GM12865 (cell line): ENCODE measurements at regions not wholly inside any gene's neighbourhood (a gene's known extent, or its start where the extent isn't known, plus 50 kb on each side); places are given as distances from the start of the nearest gene placed in this dataset.

Experiments used
- DNase-seq: peaks from one replicate; pipeline ENCODE4 v3.0.0; 2010; ENCODE audit warnings: low read depth
- H3K4me3 ChIP-seq: 2 replicates; pipeline ENCODE4 v1.5.1; 2011; ENCODE audit warnings: mild to moderate bottlenecking, low read depth, low read length, control low read depth
- CTCF ChIP-seq: IDR thresholded peaks from 2 replicates; pipeline ENCODE4 v1.5.1; 2011; ENCODE audit warnings: low read length, control low read depth, low read depth, inconsistent platforms; ENCODE audit not compliant: insufficient read depth; ENCODE audit errors: missing control alignments

DNA sequence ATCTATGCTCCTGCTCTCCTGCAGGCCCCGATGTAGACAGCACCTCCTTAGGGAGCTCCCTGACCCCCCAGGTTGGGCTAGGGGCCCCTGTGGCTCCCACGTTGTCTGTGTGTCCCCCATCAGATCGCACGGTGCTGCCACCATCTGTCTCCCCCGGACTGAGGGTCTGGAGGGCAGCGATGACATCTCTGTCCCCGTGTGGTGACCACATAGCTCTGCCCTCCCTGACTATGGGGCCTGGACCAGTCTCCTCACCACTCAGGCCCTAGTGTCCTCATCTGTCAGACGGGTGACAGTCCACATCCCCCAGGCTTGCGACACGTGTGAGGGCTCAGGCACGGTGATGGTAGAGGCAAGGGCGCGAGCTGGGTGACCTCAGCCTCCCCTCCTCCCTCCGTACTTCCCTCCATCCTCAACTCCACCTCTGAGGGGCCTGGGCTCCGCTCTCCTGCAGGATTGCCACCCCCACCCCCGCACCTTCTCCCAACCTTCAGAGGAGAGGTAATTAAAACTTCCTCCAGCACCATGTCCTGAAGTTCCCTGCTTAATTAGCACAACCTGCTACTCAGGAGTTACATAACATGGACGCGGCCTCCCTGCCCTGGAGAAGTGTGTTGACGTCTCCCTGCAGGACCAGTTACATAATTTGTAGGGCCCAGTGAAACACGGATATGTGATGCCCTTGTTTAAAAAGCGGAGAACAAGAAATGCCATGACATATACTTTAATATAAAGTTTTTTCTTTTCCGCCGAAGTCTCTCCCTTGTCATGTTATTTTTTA is 288.2 kb downstream of the PTPRU start:
- no peak for TF ChIP-seq CTCF
- no peak overlapping the region for H3K4me3 ChIP-seq
- no peak for DNase-seq

GRCh38 chr1:29523576-29523975 is 287.3 kb downstream of the PTPRU start:
- DNase-seq, result no peak
- TF ChIP-seq CTCF, result no peak
- no peak overlapping the region for H3K4me3 ChIP-seq

DNA sequence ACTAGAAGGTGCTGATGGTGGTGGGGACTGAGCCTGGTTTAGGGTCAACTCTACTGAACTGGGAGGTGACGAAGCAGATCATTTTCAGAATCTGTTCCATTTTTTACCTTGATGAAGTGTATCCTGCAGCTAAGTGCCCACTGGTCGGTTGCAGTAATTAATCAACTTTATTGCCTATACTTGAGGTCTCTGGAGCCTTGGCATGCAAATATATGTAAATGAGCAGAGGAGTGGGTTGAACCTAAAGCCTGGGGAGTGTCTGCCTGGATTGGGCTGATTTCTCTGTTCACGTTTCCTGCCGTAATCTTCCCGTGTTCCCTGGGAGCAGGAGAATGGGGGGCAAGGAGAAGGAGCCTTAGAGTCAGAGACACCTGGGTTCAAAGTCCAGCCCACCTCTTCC is 286.8 kb downstream of the PTPRU start:
- H3K4me3 ChIP-seq, result no peak overlapping the region
- no peak for TF ChIP-seq CTCF
- DNase-seq, result no peak

DNA sequence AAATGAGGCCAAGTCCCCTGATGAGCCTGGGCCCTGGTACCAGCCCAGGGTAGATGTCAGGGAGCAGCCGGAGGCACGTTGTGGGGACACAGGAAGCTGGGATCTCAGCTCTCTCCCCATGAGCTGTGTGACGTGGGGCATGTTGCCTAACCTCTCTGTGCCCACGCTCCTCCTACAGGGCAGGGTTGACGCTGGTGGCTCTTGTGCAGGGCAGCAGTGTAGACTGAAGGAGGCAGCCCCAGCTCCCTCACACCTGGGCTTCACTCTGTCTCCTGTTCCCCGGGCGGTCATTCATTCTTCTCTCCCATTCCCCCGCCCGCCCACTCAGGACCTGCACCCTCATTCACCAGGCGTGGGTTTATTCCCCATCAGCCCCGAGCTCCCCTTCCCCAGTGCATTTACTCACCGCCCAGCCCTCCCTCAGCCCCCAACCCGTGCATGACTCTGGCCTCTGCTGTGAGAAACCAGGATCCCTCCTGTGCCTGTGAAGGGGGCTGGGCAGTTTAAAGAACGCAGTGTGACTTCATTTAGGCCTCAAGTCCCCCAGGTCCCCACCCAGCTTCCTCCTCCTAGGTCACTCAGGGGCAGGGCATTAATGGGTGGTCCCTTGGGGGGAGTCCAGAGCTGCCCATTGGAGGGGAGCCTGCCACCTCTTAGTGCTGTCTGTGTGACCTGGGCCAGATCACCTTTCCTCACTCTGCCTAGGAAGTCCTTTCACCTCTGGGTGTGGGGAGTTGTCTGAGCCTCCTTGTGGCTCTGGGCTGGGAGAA is 285.7 kb downstream of the PTPRU start:
- no peak overlapping the region for H3K4me3 ChIP-seq
- no peak for DNase-seq
- TF ChIP-seq CTCF, result no peak

- TF ChIP-seq CTCF, result no peak
Observed at GRCh38 chr1:29521438-29521715, 285.1 kb downstream of the PTPRU start.

GRCh38 chr1:29520571-29521437 is 284.5 kb downstream of the PTPRU start:
- TF ChIP-seq CTCF, result no peak
- no peak overlapping the region for H3K4me3 ChIP-seq
- no peak for DNase-seq

More at GRCh38 chr1:29521438-29521715, 285.1 kb downstream of the PTPRU start:
- DNase-seq, result no peak
- H3K4me3 ChIP-seq, result no peak overlapping the region
